ENCODE measurements at regions not wholly inside any gene's neighbourhood (a gene's known extent, or its start where the extent isn't known, plus 50 kb on each side); places are given as distances from the start of the nearest gene placed in this dataset.

GRCh38 chr2:53535234-53535840 lies 232.3 kb upstream of the CHAC2 start:
- no peak for TF ChIP-seq CTCF (IDR thresholded peaks at IDR 0.05)
- H3K9me3 ChIP-seq (ENCODE audit: control insufficient read depth, low read length), result no peaks in the 10 kb centered on the region
- H3K79me2 ChIP-seq, result no peaks in the 10 kb centered on the region
- no peak overlapping the region for H3K4me2 ChIP-seq (ENCODE audit: low read length)
- H2AFZ ChIP-seq, result no peak overlapping the region
- no peaks in the 10 kb centered on the region for H3K4me1 ChIP-seq
- H3K9ac ChIP-seq, result no peak overlapping the region
- H3K4me3 ChIP-seq (ENCODE audit: low read depth, low read length), result no peak overlapping the region
- H3K36me3 ChIP-seq (ENCODE audit: control insufficient read depth, insufficient read depth, low read length), result no peaks in the 10 kb centered on the region
- no peak overlapping the region for H3K27ac ChIP-seq
- H3K27me3 ChIP-seq (ENCODE audit: control insufficient read depth, insufficient read depth, low read length), result no peaks in the 10 kb centered on the region

GRCh38 chr2:53530126-53530525 lies 237.5 kb upstream of the CHAC2 start:
- Histone ChIP-seq H3K36me3 (ENCODE audit: control insufficient read depth, insufficient read depth, low read length) (no peaks in the 10 kb centered on the region), H3K79me2 (no peaks in the 10 kb centered on the region), H2AFZ (no peak overlapping the region), H3K4me1 (no peaks in the 10 kb centered on the region), H3K9ac (no peak overlapping the region), H3K27me3 (ENCODE audit: control insufficient read depth, insufficient read depth, low read length) (no peaks in the 10 kb centered on the region), H3K9me3 (ENCODE audit: control insufficient read depth, low read length) (no peaks in the 10 kb centered on the region), H3K4me3 (ENCODE audit: low read depth, low read length) (no peak overlapping the region), H3K27ac (no peak overlapping the region), H3K4me2 (ENCODE audit: low read length) (no peak overlapping the region)
- TF ChIP-seq CTCF (IDR thresholded peaks at IDR 0.05), result no peak

- H2AFZ ChIP-seq, result no peak overlapping the region
- TF ChIP-seq CTCF (IDR thresholded peaks at IDR 0.05), result no peak
- H3K27me3 ChIP-seq (ENCODE audit: control insufficient read depth, insufficient read depth, low read length), result no peaks in the 10 kb centered on the region
- no peak overlapping the region for H3K4me3 ChIP-seq (ENCODE audit: low read depth, low read length)
- no peaks in the 10 kb centered on the region for H3K9me3 ChIP-seq (ENCODE audit: control insufficient read depth, low read length)
- no peak overlapping the region for H3K4me2 ChIP-seq (ENCODE audit: low read length)
- H3K36me3 ChIP-seq (ENCODE audit: control insufficient read depth, insufficient read depth, low read length), result no peaks in the 10 kb centered on the region
- H3K79me2 ChIP-seq, result no peaks in the 10 kb centered on the region
- no peak overlapping the region for H3K27ac ChIP-seq
- H3K4me1 ChIP-seq, result no peaks in the 10 kb centered on the region
- no peak overlapping the region for H3K9ac ChIP-seq
Observed at GRCh38 chr2:53527056-53527455, 240.5 kb upstream of the CHAC2 start.

- Histone ChIP-seq H3K9ac (no peak overlapping the region), H3K9me3 (ENCODE audit: control insufficient read depth, low read length) (no peaks in the 10 kb centered on the region), H3K36me3 (ENCODE audit: control insufficient read depth, insufficient read depth, low read length) (no peaks in the 10 kb centered on the region), H3K4me2 (ENCODE audit: low read length) (no peak overlapping the region), H2AFZ (no peak overlapping the region), H3K79me2 (no peaks in the 10 kb centered on the region), H3K27ac (no peak overlapping the region), H3K4me1 (no peaks in the 10 kb centered on the region), H3K27me3 (ENCODE audit: control insufficient read depth, insufficient read depth, low read length) (no peaks in the 10 kb centered on the region), H3K4me3 (ENCODE audit: low read depth, low read length) (no peak overlapping the region)
- TF ChIP-seq CTCF (IDR thresholded peaks at IDR 0.05), result no peak
Observed at GRCh38 chr2:53519918-53520841, 247.4 kb upstream of the CHAC2 start.

Data from parathyroid adenoma (tissue), 2 donors.